Colonic mucosa (tissue), 4 donors: ENCODE measurements at regions not wholly inside any gene's neighbourhood (a gene's known extent, or its start where the extent isn't known, plus 50 kb on each side); places are given as distances from the start of the nearest gene placed in this dataset.

Experiments used
- DNase-seq: peaks from one replicate; pipeline ENCODE4 v3.0.0-alpha.2; 2020
- H3K27ac ChIP-seq: fragments of 200-600 bp; one replicate; pipeline ENCODE4 v1.8.0; 2021
- H3K27me3 ChIP-seq: fragments of 200-600 bp; one replicate; pipeline ENCODE4 v1.8.0; 2021
- H3K36me3 ChIP-seq: fragments of 200-600 bp; one replicate; pipeline ENCODE4 v1.8.0; 2021
- H3K4me1 ChIP-seq: fragments of 200-600 bp; one replicate; pipeline ENCODE4 v1.8.0; 2021; ENCODE audit warnings: mild to moderate bottlenecking
- H3K4me3 ChIP-seq: fragments of 200-600 bp; one replicate; pipeline ENCODE4 v1.8.0; 2021
- H3K9ac ChIP-seq, 2 donors: one replicate each; pipeline ENCODE4 v1.7.0; 2013; ENCODE audit warnings: control low read depth in 2 of 2, low read depth in 2 of 2, low read length in 2 of 2
- H3K9me3 ChIP-seq: fragments of 200-600 bp; one replicate; pipeline ENCODE4 v1.8.0; 2021
- CTCF ChIP-seq: fragments of 200-600 bp; IDR thresholded peaks from one replicate; pipeline ENCODE4 v1.8.0; 2022; ENCODE audit warnings: antibody characterized with exemption, mild to moderate bottlenecking
- intact Hi-C: fragments of 100-400 bp; cut with DNase I; formaldehyde crosslinking; loops from one replicate; pipeline ENCODE4 v1.14.1; 2022
- donor health status: healthy.
- donor health status: DM: no; HTN: no; CAD: no.
- donor health status: DM: no; HTN: no; CAD: no.

GRCh38 chr1:117681901-117682250 is 76.0 kb downstream of the TENT5C start:
- Histone ChIP-seq H3K9me3 (no peaks in the 10 kb centered on the region), H3K36me3 (no peaks in the 10 kb centered on the region), H3K4me1 (peaks cover 8% of the 10 kb centered on the region), H3K4me3 (no peak overlapping the region), H3K27me3 (no peaks in the 10 kb centered on the region), H3K9ac (no peak overlapping the region), H3K27ac (no peak overlapping the region)
- intact Hi-C loops = no loop called here
- DNase-seq = no peak
- TF ChIP-seq CTCF = no peak

DNA sequence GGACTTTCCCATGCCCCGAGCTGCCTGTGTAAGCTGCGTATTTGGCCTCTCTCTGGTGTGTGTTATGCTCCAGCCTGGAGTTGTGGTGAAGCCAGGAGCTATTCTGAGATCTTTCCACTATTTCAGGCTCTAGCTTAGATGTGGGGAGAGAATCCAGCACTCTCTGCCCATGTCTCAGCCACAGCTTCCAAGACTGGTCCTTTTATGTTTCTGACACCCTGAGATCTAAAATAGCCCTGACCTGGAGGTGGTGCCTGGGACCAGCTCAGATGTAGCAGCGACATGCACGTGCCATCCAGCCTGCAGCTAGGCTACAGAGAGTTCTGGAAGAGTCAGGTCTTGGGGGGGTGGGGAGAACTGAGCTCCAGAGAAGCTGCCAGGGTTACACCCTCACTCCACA is 76.5 kb downstream of the TENT5C start:
- H3K4me3 ChIP-seq = no peak overlapping the region
- H3K9ac ChIP-seq = no peak overlapping the region
- H3K4me1 ChIP-seq = peaks cover 8% of the 10 kb centered on the region
- H3K27ac ChIP-seq = no peak overlapping the region
- H3K36me3 ChIP-seq = no peaks in the 10 kb centered on the region
- intact Hi-C loops = no loop called here
- H3K9me3 ChIP-seq = no peaks in the 10 kb centered on the region
- no peak for TF ChIP-seq CTCF
- no peak for DNase-seq
- no peaks in the 10 kb centered on the region for H3K27me3 ChIP-seq

DNA sequence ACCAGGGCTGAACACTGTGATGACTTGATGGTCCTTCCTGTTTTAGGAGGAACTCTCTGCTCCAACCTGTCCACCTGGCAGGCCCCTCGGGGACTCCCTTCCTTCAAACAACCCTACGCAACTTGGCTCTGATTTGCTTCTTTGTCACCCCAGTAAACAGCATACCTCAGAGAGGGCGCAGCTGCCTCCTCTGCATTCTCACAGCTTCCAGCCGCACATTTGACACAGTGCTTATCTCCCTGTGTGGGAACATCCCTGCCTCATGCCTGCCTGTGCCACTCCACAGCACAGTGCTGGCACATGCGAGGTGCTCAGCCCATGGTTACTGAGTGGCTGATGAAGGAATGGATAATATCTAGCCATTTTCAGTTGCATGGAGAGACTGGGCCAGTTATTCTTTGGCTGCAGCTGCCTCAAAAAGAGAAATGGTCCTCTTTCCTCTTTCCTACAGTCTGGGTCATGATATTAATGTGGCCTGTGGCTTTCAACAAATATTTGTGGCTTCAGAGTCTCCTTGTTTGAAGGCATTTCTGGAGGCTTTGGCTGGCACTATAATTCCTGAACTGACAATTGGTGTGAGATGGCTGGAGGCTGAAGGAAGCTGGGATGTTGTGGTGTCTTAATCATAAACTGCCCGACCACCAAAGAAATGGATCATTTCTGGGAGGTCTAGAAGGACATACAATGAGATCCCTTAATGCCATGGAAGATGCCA is 77.9 kb downstream of the TENT5C start:
- no peak for DNase-seq
- Histone ChIP-seq H3K9ac (no peak overlapping the region), H3K9me3 (no peaks in the 10 kb centered on the region), H3K36me3 (no peaks in the 10 kb centered on the region), H3K4me3 (no peak overlapping the region), H3K27ac (no peak overlapping the region), H3K4me1 (peaks cover 4% of the 10 kb centered on the region), H3K27me3 (no peaks in the 10 kb centered on the region)
- intact Hi-C loops = no loop called here
- TF ChIP-seq CTCF = no peak

GRCh38 chr1:117685936-117686806 is 80.3 kb downstream of the TENT5C start:
- TF ChIP-seq CTCF = no peak
- Histone ChIP-seq H3K9me3 (no peaks in the 10 kb centered on the region), H3K4me3 (no peak overlapping the region), H3K9ac (no peak overlapping the region), H3K4me1 (no peaks in the 10 kb centered on the region), H3K36me3 (no peaks in the 10 kb centered on the region), H3K27me3 (no peaks in the 10 kb centered on the region), H3K27ac (no peak overlapping the region)
- DNase-seq = no peak
- intact Hi-C loops = loop anchor here (5.0 kb wide), 1 partner anchor 66 kb away; no protein-coding TSS in a partner anchor

DNA sequence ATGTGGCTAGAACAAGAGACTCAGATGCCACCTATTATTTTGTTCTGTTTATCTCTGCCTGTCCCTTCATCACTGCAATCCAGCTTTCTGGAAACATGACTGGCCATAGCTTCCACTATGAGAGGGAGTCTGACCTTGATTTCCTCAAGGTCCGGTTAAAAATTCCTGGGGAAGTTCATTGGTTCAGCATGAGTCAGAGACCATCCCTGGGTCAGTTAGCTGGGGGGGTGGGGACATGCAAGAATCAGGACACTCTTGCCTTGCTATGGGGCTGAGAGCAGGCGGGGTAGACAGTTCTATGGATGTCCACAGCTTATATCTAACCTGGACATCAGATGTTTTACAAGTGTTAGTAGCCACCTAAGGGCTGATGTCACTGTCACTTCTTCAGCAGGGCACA is 81.1 kb downstream of the TENT5C start:
- Histone ChIP-seq H3K27me3 (no peaks in the 10 kb centered on the region), H3K27ac (no peak overlapping the region), H3K9me3 (no peaks in the 10 kb centered on the region), H3K36me3 (no peaks in the 10 kb centered on the region), H3K4me1 (no peaks in the 10 kb centered on the region), H3K4me3 (no peak overlapping the region), H3K9ac (no peak overlapping the region)
- no peak for TF ChIP-seq CTCF
- no peak for DNase-seq
- intact Hi-C loops = loop anchor here (5.0 kb wide), 1 partner anchor 65 kb away; no protein-coding TSS in a partner anchor
